Stimulated activated CD8-positive, alpha-beta memory T cell treated with anti-CD3 and anti-CD28 coated beads, Interleukin-7, amount 100 ng/mL, for 24 hours (primary cell): ENCODE measurements at regions not wholly inside any gene's neighbourhood (a gene's known extent, or its start where the extent isn't known, plus 50 kb on each side); places are given as distances from the start of the nearest gene placed in this dataset.
"Not testable (repeated sequence)": the region's sequence is repeated elsewhere in the genome, so short reads cannot be mapped to it uniquely, and the experiment has no call there.

Source experiments
- DNase-seq: peaks from one replicate; pipeline ENCODE4 v3.0.0-alpha.2; 2020; ENCODE audit warnings: low read depth

DNA sequence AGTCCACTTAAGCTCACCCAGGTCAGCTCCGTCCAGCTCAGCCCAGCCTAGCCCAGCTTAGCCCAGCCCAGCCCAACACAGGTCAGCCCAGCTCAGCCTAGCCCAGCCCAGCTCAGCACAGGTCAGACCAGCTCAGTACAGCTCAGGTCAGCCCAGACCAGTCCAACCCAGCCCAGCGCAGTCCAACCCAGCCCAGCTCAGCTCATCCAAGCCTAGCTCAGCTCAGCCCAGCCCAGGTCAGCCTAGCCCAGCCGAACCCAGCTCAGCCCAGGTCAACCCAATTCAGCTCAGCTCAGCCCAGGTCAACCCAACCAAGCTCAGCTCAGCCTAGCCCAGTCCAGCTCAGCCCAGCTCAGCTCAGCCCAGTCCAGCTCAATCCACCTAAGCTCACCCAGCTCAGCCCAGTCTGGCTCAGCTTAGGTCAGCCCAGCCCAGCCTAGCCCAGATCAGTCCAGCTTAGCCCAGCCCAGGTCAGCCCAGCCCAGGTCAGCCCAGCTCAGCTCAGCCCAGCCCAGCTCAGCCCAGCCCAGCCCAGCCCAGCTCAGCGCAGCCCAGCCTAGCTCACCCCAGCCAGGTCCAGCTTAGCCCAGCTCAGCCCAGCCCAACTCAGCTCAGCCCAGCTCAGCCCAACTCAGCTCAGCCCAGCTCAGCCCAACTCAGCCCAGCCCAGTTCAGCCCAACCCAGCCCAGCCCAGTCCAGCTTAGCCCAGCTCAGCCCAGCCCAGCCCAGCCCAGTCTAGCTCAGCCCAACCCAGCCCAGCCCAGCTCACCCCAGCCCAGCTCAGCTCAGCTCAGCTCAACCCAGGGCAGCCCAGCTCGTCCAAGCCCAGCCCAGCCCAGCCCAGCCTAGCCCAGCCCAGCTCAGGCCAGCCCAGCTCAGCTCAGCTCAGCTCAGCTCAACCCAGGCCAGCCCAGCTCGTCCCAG lies 184.0 kb downstream of the TMEM121 start:
- no peak for DNase-seq

DNA sequence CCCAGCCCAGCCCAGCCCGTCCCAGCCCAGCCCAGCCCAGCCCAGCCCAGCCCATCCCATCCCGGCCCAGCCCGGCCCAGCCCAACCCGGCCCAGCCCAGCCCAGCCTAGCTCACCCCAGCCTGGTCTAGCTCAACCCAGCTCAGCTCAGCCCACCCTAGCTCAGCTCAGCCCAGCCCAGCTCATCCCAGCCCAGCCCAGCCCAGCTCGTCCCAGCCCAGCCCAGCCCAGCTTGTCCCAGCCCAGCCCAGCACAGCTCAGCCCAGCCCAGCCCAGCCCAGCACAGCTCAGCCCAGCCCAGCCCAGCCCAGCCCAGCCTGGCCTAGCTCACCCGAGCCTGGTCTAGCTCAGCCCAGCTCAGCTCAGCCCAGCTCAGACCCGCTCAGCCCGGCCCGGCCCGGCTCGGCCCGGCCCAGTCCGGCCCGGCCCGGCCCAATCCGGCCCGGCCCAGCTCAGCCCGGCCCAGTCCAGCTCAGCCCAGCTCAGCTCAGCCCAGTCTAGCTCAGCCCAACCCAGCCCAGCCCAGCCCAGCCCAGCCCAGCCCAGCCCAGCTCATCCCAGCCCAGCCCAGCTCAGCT lies 184.7 kb downstream of the TMEM121 start:
- DNase-seq: no peak

GRCh38 chr14:105711841-105712460 lies 185.6 kb downstream of the TMEM121 start:
- DNase-seq: no peak

- not testable (repeated sequence) for DNase-seq
These were observed 186.3 kb downstream of the TMEM121 start for GRCh38 chr14:105712670-105713069.

GRCh38 chr14:105713160-105713559 lies 186.8 kb downstream of the TMEM121 start:
- DNase-seq: not testable (repeated sequence)

GRCh38 chr14:105713836-105714235 lies 187.5 kb downstream of the TMEM121 start:
- not testable (repeated sequence) for DNase-seq

- DNase-seq: not testable (repeated sequence)
These were observed 192.4 kb downstream of the TMEM121 start for GRCh38 chr14:105718787-105719186.

DNA sequence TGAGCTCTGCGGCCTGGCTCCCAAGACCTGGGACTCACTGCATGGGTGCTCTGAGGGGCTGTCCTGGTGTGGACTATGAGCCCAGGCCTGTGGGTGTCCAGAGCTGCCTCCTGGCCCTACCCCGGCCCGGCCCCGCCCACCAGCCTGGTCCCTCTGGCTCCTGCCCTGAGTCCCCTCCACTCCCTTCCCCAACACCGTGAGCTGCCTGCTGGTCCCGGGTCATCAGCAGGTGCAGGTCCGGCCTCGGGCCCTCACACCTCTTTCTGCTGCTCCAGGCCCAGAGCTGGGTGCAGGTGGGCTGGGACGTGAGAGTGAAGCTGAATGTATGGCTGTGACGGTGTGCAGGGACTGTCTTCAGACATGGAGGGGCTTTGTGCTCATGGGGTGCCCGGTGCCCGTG lies 193.7 kb downstream of the TMEM121 start:
- not testable (repeated sequence) for DNase-seq

- not testable (repeated sequence) for DNase-seq
These were observed 194.6 kb downstream of the TMEM121 start for GRCh38 chr14:105720852-105721601.

DNA sequence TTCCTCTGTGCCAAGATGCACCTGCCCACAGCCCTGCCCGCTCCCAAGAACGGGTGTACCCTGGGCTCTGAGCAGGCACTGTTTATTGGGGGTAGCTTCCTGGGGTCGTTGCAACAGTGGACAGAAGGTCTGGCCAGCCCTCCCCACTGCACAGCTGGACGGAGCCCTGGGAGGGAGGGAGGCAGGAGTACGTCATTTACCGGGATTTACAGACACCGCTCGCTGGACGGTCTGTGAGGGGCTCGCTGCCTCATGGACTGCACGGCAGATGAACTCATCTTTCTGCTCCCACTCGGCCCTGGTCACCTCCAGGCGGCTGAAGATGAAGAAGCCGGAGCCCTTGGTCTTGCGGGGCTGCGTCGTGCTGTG lies 195.2 kb downstream of the TMEM121 start:
- DNase-seq: not testable (repeated sequence)

DNA sequence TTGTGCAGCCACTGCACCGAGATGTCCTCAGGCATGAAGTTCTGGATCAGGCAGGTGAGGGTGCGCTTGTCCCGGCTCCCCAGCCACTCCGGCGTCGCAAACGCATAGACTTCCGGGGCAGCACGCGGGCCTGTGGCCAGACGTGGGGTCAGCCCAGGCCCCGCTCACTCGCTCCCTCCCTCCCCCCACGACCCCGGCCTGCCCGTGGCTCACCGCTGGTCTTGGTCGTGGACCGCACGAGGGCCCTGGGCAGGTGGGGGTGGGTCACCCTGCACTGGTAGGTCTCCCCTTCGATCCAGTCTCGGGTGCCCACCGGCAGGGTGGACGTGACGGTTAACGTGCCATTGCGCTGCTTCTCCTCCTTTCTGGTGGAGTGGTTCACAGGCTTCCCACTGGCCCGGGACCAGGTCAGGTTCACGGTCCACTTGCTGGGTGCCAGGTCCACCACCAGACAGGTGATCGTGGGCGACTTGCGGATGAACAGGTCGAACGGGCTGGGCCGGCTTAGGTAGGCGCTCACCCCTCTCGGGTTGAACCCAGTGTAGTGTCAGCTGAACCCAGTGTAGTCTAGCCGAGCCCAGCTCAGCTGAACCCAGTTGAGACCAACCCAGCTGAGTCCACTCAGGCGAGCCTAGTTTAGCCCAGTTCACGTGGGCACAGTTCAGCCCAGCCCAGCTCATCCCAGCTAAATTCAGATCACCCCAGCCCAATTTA lies 195.8 kb downstream of the TMEM121 start:
- not testable (repeated sequence) for DNase-seq

DNA sequence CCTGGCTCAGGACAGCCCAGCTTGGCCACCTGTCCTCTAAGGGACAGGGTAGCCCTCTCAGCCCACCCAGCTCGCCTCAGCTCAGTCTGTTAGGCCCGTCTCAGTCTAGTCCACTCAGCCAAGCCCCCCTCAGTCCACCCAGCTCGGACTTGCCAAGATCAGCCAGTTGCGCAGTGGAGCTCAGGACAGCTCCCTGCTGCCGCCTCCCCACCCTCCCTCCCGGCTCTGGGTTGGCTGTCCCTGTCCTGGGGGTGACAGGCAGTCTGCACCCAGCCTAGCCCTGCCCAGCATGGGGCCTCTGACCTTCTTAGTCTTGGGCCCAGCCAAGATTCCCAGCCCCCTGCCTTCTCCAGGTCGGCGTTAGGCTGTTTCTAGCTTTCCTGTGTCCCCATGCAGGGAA lies 196.9 kb downstream of the TMEM121 start:
- not testable (repeated sequence) for DNase-seq

DNA sequence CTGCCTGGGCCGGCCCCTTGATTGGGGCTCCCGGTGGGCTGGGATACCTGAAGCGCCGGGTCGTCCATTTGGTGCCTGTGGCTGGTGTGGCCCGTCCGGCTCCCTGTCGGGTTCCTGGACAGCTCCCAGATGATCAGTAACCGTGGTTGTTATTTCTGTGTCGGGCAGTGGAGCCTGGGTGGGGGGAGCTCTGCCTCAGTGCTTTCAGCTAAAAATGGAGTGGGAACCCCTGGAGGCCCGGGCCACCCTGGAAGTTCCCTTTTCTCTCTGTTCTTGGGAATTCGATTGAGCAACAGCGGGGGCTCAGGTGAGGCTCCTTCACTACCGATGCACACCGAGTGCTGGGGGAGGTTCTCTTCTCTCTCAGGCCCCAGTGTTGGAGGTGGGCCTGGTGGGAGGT lies 197.4 kb downstream of the TMEM121 start:
- not testable (repeated sequence) for DNase-seq

- not testable (repeated sequence) for DNase-seq
These were observed 203.5 kb downstream of the TMEM121 start for GRCh38 chr14:105729825-105730368.

DNA sequence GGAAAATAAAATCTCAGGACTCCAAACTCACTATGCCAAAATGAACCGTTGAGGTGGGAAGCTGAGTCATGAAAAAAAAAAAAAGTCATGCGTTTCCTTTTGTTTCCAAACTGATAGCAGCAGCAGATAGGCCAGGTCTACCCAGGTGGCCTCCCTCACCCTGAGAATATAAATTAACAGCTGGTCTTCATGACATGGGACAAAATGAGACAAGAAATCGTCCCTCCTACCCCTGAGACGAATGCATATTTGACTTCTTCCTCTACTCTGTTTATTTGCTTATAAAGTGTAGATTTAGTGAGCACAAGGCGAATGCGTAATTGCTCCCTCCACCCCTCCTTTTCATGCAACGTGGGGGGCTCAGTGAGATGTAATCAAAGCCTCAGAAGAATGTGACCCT lies 204.3 kb downstream of the TMEM121 start:
- DNase-seq: not testable (repeated sequence)

- DNase-seq: not testable (repeated sequence)
These were observed 205.0 kb downstream of the TMEM121 start for GRCh38 chr14:105731221-105731985.

DNA sequence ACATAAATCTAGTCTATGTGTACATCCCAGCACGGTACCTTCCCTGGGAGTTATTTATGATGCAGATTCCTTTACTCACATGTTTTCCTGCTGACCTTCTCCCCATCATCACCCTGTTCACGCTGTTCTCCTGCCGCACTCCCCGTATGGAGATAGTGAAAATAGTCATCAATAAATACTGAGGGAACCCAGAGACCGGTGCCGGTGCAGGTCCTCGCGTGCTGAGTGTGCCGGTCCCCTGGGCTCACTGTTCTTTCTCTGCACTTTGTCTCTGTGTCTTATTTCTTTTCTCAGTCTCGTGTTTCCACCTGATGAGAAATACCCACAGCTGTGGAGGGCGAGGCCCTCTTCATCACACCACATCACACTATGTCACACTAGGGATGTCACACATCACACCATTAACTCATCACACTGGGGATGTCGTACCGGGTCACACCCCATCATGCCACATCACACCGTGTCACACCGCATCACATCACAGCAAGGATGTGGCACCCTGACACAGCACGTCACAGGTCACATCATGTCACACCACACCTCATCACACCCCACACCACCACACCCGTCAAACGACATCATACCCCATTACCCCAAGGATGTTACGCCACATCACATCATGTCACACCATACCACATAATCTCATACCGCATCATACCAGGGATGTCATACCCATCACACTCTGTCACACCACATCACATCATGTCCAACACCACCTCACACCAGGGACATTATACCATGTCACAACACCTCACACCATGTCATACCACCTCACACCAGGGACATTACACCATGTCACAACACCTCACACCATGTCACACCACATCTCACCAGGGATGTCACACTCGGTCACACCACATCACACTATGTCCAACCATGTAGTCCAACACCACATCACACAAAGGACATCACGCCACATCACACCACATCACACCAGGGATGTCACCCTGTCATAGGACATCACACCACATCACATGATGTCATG lies 207.0 kb downstream of the TMEM121 start:
- DNase-seq: no peak

- not testable (repeated sequence) for DNase-seq
These were observed 207.9 kb downstream of the TMEM121 start for GRCh38 chr14:105734241-105734640.

GRCh38 chr14:105736331-105736730 lies 209.9 kb downstream of the TMEM121 start:
- not testable (repeated sequence) for DNase-seq
